Upper lobe of right lung (tissue), 1 donor: ENCODE measurements at regions not wholly inside any gene's neighbourhood (a gene's known extent, or its start where the extent isn't known, plus 50 kb on each side); places are given as distances from the start of the nearest gene placed in this dataset.
"Not testable (repeated sequence)": the region's sequence is repeated elsewhere in the genome, so short reads cannot be mapped to it uniquely, and the experiment has no call there.

Experiments used
- ATAC-seq: fragments of 200-7000 bp; cut with Tn5 transposase; one replicate; pipeline ENCODE4 v1.9.1; 2020; ENCODE audit warnings: mild to moderate bottlenecking, moderate library complexity
- DNase-seq: peaks from one replicate; pipeline ENCODE4 v3.0.0-alpha.2; 2020
- H3K27ac ChIP-seq: fragments of 200-600 bp; one replicate; pipeline ENCODE4 v1.8.0; 2022
- H3K27me3 ChIP-seq: fragments of 200-600 bp; one replicate; pipeline ENCODE4 v1.8.0; 2022; ENCODE audit warnings: mild to moderate bottlenecking
- H3K36me3 ChIP-seq: fragments of 200-600 bp; one replicate; pipeline ENCODE4 v1.8.0; 2022
- H3K4me1 ChIP-seq: fragments of 200-600 bp; one replicate; pipeline ENCODE4 v1.8.0; 2022
- H3K4me3 ChIP-seq: fragments of 200-600 bp; one replicate; pipeline ENCODE4 v1.8.0; 2022; ENCODE audit warnings: mild to moderate bottlenecking
- H3K9me3 ChIP-seq: fragments of 200-600 bp; one replicate; pipeline ENCODE4 v1.8.0; 2022
- CTCF ChIP-seq: fragments of 200-600 bp; IDR thresholded peaks from one replicate; pipeline ENCODE4 v1.8.0; 2022; ENCODE audit warnings: antibody characterized with exemption
- intact Hi-C: fragments of 100-400 bp; cut with DNase I; formaldehyde crosslinking; loops from one replicate; pipeline ENCODE4 v1.11.0; 2022
- donor health status: DM: no; HTN: yes; CAD: no; lungs with severe emphysema.

- no peak for TF ChIP-seq CTCF
- H3K27me3 ChIP-seq = no peaks in the 10 kb centered on the region
- intact Hi-C loops = no loop called here
- no peaks in the 10 kb centered on the region for H3K36me3 ChIP-seq
- H3K27ac ChIP-seq = no peak overlapping the region
- no peak for DNase-seq
- H3K4me3 ChIP-seq = no peak overlapping the region
- H3K4me1 ChIP-seq = no peaks in the 10 kb centered on the region
- H3K9me3 ChIP-seq = no peaks in the 10 kb centered on the region
- peak; percentile 45 for ATAC-seq
These were observed 90.9 kb downstream of the TMEM121 start for GRCh38 chr14:105617201-105617777.

GRCh38 chr14:105617805-105618204 lies 91.4 kb downstream of the TMEM121 start:
- H3K27me3 ChIP-seq, intact Hi-C loops, H3K4me1 ChIP-seq, H3K4me3 ChIP-seq, H3K27ac ChIP-seq, H3K9me3 ChIP-seq, H3K36me3 ChIP-seq, DNase-seq: not testable (repeated sequence)
- ATAC-seq = peak; percentile 11

GRCh38 chr14:105619324-105619723 lies 92.9 kb downstream of the TMEM121 start:
- ATAC-seq, DNase-seq, H3K4me1 ChIP-seq, H3K36me3 ChIP-seq, H3K27ac ChIP-seq, H3K4me3 ChIP-seq, H3K27me3 ChIP-seq, intact Hi-C loops, H3K9me3 ChIP-seq: not testable (repeated sequence)

- H3K4me3 ChIP-seq, DNase-seq, H3K9me3 ChIP-seq, H3K27ac ChIP-seq, ATAC-seq, intact Hi-C loops, H3K27me3 ChIP-seq, H3K4me1 ChIP-seq, H3K36me3 ChIP-seq: not testable (repeated sequence)
These were observed 93.9 kb downstream of the TMEM121 start for GRCh38 chr14:105620178-105620864.

- H3K4me1 ChIP-seq, intact Hi-C loops, H3K4me3 ChIP-seq, ATAC-seq, H3K36me3 ChIP-seq, H3K27me3 ChIP-seq, H3K9me3 ChIP-seq, H3K27ac ChIP-seq: not testable (repeated sequence)
- DNase-seq = peak; percentile 69
These were observed 94.6 kb downstream of the TMEM121 start for GRCh38 chr14:105620865-105621471.

- ATAC-seq = peak; percentile 39
- intact Hi-C loops, DNase-seq: not testable (repeated sequence)
These were observed 95.3 kb downstream of the TMEM121 start for GRCh38 chr14:105621479-105622328.

GRCh38 chr14:105622329-105622955 lies 96.1 kb downstream of the TMEM121 start:
- no peak for TF ChIP-seq CTCF
- H3K27me3 ChIP-seq = no peaks in the 10 kb centered on the region
- H3K36me3 ChIP-seq = no peaks in the 10 kb centered on the region
- intact Hi-C loops = no loop called here
- H3K4me1 ChIP-seq = no peaks in the 10 kb centered on the region
- no peak overlapping the region for H3K27ac ChIP-seq
- H3K4me3 ChIP-seq = no peak overlapping the region
- DNase-seq = no peak
- no peaks in the 10 kb centered on the region for H3K9me3 ChIP-seq
- peak; percentile 50 for ATAC-seq

More at GRCh38 chr14:105621479-105622328, 95.3 kb downstream of the TMEM121 start:
- H3K9me3 ChIP-seq, H3K36me3 ChIP-seq, H3K4me1 ChIP-seq, H3K4me3 ChIP-seq, H3K27me3 ChIP-seq, H3K27ac ChIP-seq: not testable (repeated sequence)

- H3K27ac ChIP-seq, H3K9me3 ChIP-seq, intact Hi-C loops, H3K27me3 ChIP-seq, H3K36me3 ChIP-seq, ATAC-seq, H3K4me1 ChIP-seq, H3K4me3 ChIP-seq: not testable (repeated sequence)
- peak; percentile 60 for DNase-seq
These were observed 96.8 kb downstream of the TMEM121 start for GRCh38 chr14:105623178-105623577.

GRCh38 chr14:105624346-105624745 lies 98.0 kb downstream of the TMEM121 start:
- H3K27me3 ChIP-seq, DNase-seq, H3K4me1 ChIP-seq, intact Hi-C loops, H3K9me3 ChIP-seq, H3K36me3 ChIP-seq, ATAC-seq, H3K27ac ChIP-seq, H3K4me3 ChIP-seq: not testable (repeated sequence)

GRCh38 chr14:105624749-105625434 lies 98.5 kb downstream of the TMEM121 start:
- H3K4me3 ChIP-seq, H3K9me3 ChIP-seq, ATAC-seq, H3K4me1 ChIP-seq, H3K27me3 ChIP-seq, H3K36me3 ChIP-seq, H3K27ac ChIP-seq, intact Hi-C loops: not testable (repeated sequence)
- DNase-seq = peak; percentile 60

GRCh38 chr14:105625448-105625847 lies 99.1 kb downstream of the TMEM121 start:
- intact Hi-C loops, H3K9me3 ChIP-seq, H3K4me3 ChIP-seq, H3K27me3 ChIP-seq, H3K27ac ChIP-seq, ATAC-seq, H3K4me1 ChIP-seq, H3K36me3 ChIP-seq: not testable (repeated sequence)
- DNase-seq = peak; percentile 61
